GDM1 (cell line): ENCODE measurements at regions not wholly inside any gene's neighbourhood (a gene's known extent, or its start where the extent isn't known, plus 50 kb on each side); places are given as distances from the start of the nearest gene placed in this dataset.
"Not testable (repeated sequence)": the region's sequence is repeated elsewhere in the genome, so short reads cannot be mapped to it uniquely, and the experiment has no call there.

Experiments used
- DNase-seq: peaks from one replicate; lab custom pipeline; 2025; lab: John Stamatoyannopoulos, UW

GRCh38 chr2:118387509-118387908, 299.2 kb downstream of the INSIG2 start:
- DNase-seq: no peak

- no peak for DNase-seq
These were observed 298.5 kb downstream of the INSIG2 start for GRCh38 chr2:118386641-118387302.

GRCh38 chr2:118380915-118381653, 292.8 kb downstream of the INSIG2 start:
- DNase-seq: no peak

GRCh38 chr2:118375907-118376485, 287.7 kb downstream of the INSIG2 start:
- no peak for DNase-seq

DNA sequence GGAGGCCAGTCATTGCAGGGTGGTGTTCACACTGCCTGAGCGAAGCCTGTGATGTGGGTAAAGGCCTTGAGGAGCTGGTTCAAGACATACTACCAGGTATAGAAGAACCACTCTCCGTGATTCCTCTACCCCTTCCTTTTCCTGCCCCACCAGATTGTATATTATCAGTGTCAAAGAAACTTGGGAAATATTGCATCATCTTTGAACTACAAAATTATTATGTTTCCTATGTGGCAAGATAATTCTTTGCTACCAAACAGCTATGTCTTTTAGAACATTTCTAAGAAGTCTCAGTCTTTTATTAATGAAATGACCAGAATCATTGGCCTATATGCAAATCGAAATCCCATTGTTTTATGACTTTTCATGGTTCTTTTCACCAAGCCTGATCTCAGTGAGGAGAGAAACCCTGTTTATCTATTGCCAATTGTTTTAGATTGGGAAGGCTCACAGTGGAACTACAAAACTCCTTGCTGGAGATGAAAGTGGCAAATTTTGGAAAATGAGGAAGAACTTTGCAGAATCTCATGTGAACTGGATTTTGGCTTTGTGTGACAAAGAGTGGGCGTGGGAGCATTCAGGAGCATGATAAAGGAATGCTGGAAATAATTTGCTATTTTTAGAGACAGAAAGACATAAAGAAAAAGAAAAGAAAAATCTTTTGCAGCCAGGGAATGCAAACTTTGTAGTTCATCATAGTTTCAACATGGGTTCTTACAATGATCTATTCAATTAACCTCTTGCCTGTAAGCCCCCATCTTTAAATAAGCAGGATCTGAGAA, 286.9 kb downstream of the INSIG2 start:
- no peak for DNase-seq

- DNase-seq: no peak
These were observed 284.9 kb downstream of the INSIG2 start for GRCh38 chr2:118372886-118373830.

DNA sequence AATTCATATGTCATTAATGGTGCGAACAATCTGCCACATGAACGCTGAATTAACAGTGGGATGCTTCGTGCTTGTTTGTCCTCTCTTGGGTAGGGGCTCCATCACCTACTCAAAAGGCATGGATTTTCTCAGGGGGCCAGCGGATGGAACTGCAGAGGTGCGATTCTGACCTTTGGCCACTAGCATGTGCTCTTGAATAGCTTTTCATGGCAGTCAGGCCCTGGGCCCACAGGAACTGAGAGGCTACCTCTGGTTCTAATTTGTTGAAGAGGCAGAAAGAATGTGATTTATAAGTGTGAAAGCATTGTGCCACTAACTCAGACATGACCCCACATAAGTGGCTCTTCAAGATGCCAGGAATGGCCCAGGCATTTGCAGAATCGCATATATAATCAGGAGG, 283.2 kb downstream of the INSIG2 start:
- peak; percentile 12 for DNase-seq

DNA sequence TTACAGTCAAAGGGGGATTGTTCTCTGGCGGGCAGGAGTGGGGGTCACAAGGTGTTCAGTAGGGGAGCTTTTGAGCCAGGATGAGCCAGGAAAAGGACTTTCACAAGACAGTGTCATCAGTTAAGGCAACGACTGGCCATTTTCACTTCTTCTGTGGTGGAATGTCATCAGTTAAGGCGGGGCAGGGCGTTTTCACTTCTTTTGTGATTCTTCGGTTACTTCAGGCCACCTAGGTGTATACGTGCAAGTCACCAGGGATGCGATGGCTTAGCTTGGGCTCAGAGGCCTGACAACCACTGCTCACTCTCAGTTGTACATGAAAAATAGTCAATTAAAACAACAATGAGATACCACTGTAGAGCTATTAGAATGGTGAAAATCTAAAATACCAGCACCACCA, 281.2 kb downstream of the INSIG2 start:
- not testable (repeated sequence) for DNase-seq

- DNase-seq: no peak
These were observed 275.3 kb downstream of the INSIG2 start for GRCh38 chr2:118363604-118364003.

DNA sequence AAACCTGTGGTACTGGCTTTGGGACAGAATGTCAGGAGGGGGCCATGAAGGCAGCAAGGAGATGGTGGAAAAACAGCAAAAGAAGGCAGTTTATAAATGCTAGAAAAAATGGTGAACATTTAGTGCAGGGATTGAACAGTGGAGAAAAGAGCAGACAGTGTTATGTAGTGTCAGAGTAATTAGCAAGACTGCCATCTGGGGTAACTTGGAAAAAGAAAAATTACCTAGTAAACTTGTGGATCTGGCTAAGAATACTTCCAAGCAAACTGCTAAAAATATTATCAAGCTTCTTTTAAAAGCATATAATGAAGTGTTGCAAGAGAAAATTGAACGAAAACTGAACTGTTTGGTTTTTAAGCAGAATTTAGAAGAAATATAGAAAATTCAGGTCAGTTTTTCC, 267.8 kb downstream of the INSIG2 start:
- no peak for DNase-seq

GRCh38 chr2:118351796-118352195, 263.5 kb downstream of the INSIG2 start:
- DNase-seq: no peak

DNA sequence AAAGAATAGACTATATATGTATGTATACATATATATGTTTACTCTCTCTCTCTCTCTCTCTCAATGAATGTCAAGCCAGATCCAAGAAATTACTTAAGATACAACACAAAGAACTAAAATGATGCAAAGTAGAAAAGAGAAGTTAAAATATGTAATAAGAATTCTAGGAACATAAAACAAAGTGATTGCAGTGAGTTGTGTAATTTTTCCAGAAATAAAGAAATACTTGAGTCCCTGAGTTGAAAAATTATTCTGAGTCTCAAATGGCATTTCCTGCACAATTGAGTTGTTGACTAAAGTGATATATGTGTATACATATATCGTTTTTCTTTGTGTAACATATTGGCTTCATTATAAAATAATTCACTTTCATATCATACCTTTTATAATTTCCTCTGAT, 262.4 kb downstream of the INSIG2 start:
- no peak for DNase-seq

DNA sequence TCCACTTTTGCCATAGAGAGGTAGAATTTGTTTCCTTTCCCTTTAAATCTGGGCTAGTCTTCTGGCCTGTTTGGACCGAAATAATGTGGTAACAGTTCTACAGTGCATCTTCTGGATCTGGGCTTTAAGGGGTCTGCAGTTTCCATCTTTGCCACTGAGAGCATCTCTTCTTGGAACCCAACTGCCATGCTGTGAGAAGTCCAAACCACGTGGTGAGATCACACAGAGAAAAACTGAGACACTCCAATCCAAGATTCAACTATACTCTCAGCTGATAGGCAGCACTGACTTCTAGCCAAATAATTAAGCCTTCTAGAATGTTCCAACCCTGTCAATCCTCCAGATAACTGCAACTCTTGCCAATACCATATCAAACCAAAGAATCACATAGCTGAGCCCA, 261.1 kb downstream of the INSIG2 start:
- DNase-seq: no peak

DNA sequence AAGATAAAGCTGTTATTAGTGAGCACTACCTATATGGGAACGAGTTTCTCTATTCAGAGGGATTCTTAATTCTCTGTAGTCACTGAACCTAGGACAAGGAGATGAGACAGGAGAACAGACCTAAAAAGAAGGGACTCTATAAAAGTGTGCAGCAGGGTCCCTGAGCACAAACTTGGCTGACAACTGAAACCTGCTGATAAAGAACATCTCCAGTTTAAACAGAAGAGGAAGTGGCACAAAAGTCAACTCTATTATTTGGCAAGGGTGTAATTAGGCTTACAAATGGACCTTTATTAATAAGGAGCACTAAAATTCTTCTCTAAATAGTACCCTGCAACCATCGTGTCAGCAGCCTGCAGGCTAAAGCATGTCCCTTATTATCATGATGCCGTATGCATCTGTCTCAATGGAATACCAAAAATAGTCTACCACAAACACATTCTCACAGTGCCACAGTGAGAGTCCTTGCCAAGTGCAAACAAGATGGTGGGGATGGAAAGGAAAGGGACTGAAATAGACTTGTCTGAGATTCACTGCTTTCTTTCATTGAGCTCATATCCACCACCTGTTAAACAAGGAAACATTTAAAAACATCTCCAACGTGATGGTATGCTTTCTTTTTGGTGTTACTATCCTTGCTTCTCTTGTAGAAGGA, 260.2 kb downstream of the INSIG2 start:
- DNase-seq: no peak

- DNase-seq: no peak
These were observed 257.2 kb downstream of the INSIG2 start for GRCh38 chr2:118345465-118345864.

DNA sequence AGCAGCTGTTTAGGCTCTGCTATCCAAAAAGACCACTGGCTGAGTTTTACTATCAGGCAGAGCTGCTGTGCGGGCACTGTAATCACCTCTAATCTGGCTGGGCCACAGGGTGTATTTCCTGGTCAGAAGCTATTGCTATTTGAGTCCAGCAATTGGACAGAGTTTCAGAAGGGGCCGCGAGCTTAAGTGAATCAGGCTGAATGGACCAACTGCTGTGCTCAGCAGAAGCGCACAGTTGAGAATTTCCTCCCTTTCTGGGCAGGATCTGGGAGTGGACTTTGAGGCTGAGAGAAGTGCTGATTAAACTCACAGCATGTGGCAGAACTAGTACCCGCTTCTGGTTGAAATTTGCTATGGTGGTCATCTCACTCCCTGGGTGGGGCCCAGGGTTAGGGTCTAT, 251.8 kb downstream of the INSIG2 start:
- no peak for DNase-seq

DNA sequence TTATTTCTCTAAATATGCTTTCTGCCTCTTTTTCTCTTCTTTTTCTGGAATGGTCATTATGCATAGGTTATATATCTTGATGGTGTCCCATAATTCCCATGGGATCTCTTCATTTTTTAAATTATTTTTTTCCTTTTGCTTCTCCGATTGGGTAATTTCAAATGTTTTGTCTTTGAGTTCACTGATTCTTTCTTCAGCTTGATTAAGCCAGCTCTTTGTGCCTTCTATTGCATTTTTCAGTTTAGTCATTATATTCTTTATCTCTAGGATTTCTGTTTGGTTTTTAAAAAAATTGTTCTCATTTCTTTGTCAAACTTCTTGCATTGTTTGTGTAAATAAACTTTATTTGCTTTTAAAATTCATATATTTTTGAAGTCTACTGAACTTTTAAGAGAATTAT, 251.1 kb downstream of the INSIG2 start:
- DNase-seq: no peak

DNA sequence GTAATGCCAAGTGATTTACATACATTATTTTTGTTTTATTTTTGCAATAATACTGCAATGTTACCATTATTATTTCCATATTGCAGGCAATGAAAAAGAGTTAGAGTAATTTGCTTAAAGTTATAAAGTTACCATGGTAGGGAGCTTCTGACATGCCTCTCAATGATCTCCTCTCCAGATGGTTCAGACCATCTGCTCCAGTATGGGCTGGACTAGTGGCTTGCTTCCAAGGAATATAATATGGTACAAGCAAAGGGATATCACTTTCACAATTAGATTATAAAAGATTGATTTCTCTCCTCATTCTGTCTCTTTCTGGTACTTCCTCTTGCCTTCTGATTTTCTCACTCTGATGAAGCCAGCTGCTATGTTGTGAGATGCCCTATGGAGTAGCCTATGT, 245.4 kb downstream of the INSIG2 start:
- no peak for DNase-seq

DNA sequence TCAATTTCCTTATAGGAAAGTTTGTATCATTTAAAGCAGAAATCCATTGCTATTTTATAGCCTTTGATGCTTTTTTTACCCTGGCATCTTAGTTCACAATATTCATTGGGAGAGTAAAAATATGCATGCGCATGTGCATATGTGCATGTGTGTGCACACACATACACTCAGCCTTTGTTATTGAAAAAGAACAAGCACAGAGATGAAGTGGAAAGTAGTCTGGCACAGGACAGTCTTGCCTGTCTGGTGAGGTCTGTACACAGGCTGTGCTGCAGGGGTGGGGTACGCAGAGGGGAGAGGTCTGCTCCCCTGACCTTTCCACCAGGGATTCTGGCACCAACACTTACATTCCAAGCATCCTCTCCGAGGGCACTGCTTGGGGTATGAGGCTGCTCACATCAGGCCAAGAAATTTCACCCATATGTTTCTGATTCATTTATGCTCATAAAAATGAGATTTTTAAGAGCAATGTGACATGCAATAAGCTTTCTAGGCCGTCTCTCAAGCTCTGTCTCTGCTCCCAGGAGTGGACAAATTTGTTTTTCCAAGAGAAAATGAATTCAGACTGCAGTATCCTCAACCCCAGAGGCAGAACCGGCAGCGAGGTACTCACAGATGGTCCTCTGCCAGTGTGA, 237.2 kb downstream of the INSIG2 start:
- no peak for DNase-seq

GRCh38 chr2:118322406-118322805, 234.1 kb downstream of the INSIG2 start:
- no peak for DNase-seq
